ENCODE measurements at regions not wholly inside any gene's neighbourhood (a gene's known extent, or its start where the extent isn't known, plus 50 kb on each side); places are given as distances from the start of the nearest gene placed in this dataset.

- Histone ChIP-seq H3K9ac (ENCODE audit: low read depth, low read length) (no peak overlapping the region), H3K27me3 (ENCODE audit: insufficient read depth, low read length) (no peaks in the 10 kb centered on the region), H3K4me3 (ENCODE audit: low read length) (no peak overlapping the region), H3K9me3 (ENCODE audit: insufficient read depth, low read depth, low read length) (no peaks in the 10 kb centered on the region), H3K27ac (ENCODE audit: low read length) (no peak overlapping the region), H3K36me3 (ENCODE audit: insufficient read depth, low read depth, low read length) (no peaks in the 10 kb centered on the region), H3K4me1 (ENCODE audit: insufficient read depth, low read length) (no peaks in the 10 kb centered on the region)
Measured at GRCh38 chrX:46294234-46294633, 251.0 kb downstream of the ZNF674 start.

GRCh38 chrX:46279925-46280313, 265.3 kb downstream of the ZNF674 start:
- no peaks in the 10 kb centered on the region for H3K36me3 ChIP-seq (ENCODE audit: insufficient read depth, low read depth, low read length)
- H3K27ac ChIP-seq (ENCODE audit: low read length): no peak overlapping the region
- no peaks in the 10 kb centered on the region for H3K9me3 ChIP-seq (ENCODE audit: insufficient read depth, low read depth, low read length)
- H3K9ac ChIP-seq (ENCODE audit: low read depth, low read length): no peak overlapping the region
- H3K4me3 ChIP-seq (ENCODE audit: low read length): no peak overlapping the region
- peaks cover 7% of the 10 kb centered on the region; the same call in 1 of the 2 replicates for H3K4me1 ChIP-seq (ENCODE audit: insufficient read depth, low read length)
- H3K27me3 ChIP-seq (ENCODE audit: insufficient read depth, low read length): no peaks in the 10 kb centered on the region

- Histone ChIP-seq H3K27me3 (ENCODE audit: insufficient read depth, low read length) (no peaks in the 10 kb centered on the region), H3K4me3 (ENCODE audit: low read length) (peak overlapping the region; percentile 35), H3K36me3 (ENCODE audit: insufficient read depth, low read depth, low read length) (no peaks in the 10 kb centered on the region), H3K4me1 (ENCODE audit: insufficient read depth, low read length) (peaks cover 7% of the 10 kb centered on the region; the same call in 1 of the 2 replicates), H3K27ac (ENCODE audit: low read length) (peak overlapping the region; percentile 81), H3K9ac (ENCODE audit: low read depth, low read length) (peak overlapping the region; percentile 42; the same call in 1 of the 2 replicates), H3K9me3 (ENCODE audit: insufficient read depth, low read depth, low read length) (no peaks in the 10 kb centered on the region)
Measured at GRCh38 chrX:46279214-46279924, 265.9 kb downstream of the ZNF674 start.

GRCh38 chrX:46278572-46278971, 266.6 kb downstream of the ZNF674 start:
- 0 out of 2 replicates have a peak overlapping the region, but pooled peaks have one; percentile 35 for H3K4me3 ChIP-seq (ENCODE audit: low read length)
- H3K4me1 ChIP-seq (ENCODE audit: insufficient read depth, low read length): peaks cover 7% of the 10 kb centered on the region; the same call in 1 of the 2 replicates
- no peaks in the 10 kb centered on the region for H3K36me3 ChIP-seq (ENCODE audit: insufficient read depth, low read depth, low read length)
- H3K9ac ChIP-seq (ENCODE audit: low read depth, low read length): no peak overlapping the region; the same call in 1 of the 2 replicates
- H3K27me3 ChIP-seq (ENCODE audit: insufficient read depth, low read length): no peaks in the 10 kb centered on the region
- H3K27ac ChIP-seq (ENCODE audit: low read length): no peak overlapping the region
- H3K9me3 ChIP-seq (ENCODE audit: insufficient read depth, low read depth, low read length): no peaks in the 10 kb centered on the region; the same call in 1 of the 2 replicates

- no peaks in the 10 kb centered on the region for H3K36me3 ChIP-seq (ENCODE audit: insufficient read depth, low read depth, low read length)
- H3K9me3 ChIP-seq (ENCODE audit: insufficient read depth, low read depth, low read length): no peaks in the 10 kb centered on the region; the same call in 1 of the 2 replicates
- no peak overlapping the region for H3K9ac ChIP-seq (ENCODE audit: low read depth, low read length)
- H3K27ac ChIP-seq (ENCODE audit: low read length): no peak overlapping the region
- no peaks in the 10 kb centered on the region for H3K27me3 ChIP-seq (ENCODE audit: insufficient read depth, low read length)
- no peaks in the 10 kb centered on the region for H3K4me1 ChIP-seq (ENCODE audit: insufficient read depth, low read length)
- H3K4me3 ChIP-seq (ENCODE audit: low read length): no peak overlapping the region
Measured at GRCh38 chrX:46268412-46268811, 276.8 kb downstream of the ZNF674 start.

GRCh38 chrX:46263494-46263893, 281.7 kb downstream of the ZNF674 start:
- no peaks in the 10 kb centered on the region for H3K9me3 ChIP-seq (ENCODE audit: insufficient read depth, low read depth, low read length)
- no peak overlapping the region for H3K9ac ChIP-seq (ENCODE audit: low read depth, low read length)
- H3K27me3 ChIP-seq (ENCODE audit: insufficient read depth, low read length): no peaks in the 10 kb centered on the region
- no peaks in the 10 kb centered on the region for H3K36me3 ChIP-seq (ENCODE audit: insufficient read depth, low read depth, low read length)
- no peaks in the 10 kb centered on the region; the same call in 1 of the 2 replicates for H3K4me1 ChIP-seq (ENCODE audit: insufficient read depth, low read length)
- H3K4me3 ChIP-seq (ENCODE audit: low read length): no peak overlapping the region
- H3K27ac ChIP-seq (ENCODE audit: low read length): no peak overlapping the region

GRCh38 chrX:46262304-46262703, 282.9 kb downstream of the ZNF674 start:
- Histone ChIP-seq H3K27me3 (ENCODE audit: insufficient read depth, low read length) (no peaks in the 10 kb centered on the region), H3K4me1 (ENCODE audit: insufficient read depth, low read length) (no peaks in the 10 kb centered on the region; the same call in 1 of the 2 replicates), H3K9me3 (ENCODE audit: insufficient read depth, low read depth, low read length) (no peaks in the 10 kb centered on the region)

GRCh38 chrX:46260499-46260898, 284.7 kb downstream of the ZNF674 start:
- H3K4me3 ChIP-seq (ENCODE audit: low read length): no peak overlapping the region
- no peaks in the 10 kb centered on the region for H3K27me3 ChIP-seq (ENCODE audit: insufficient read depth, low read length)
- no peaks in the 10 kb centered on the region; the same call in 1 of the 2 replicates for H3K4me1 ChIP-seq (ENCODE audit: insufficient read depth, low read length)
- H3K27ac ChIP-seq (ENCODE audit: low read length): no peak overlapping the region
- H3K9me3 ChIP-seq (ENCODE audit: insufficient read depth, low read depth, low read length): no peaks in the 10 kb centered on the region
- no peak overlapping the region for H3K9ac ChIP-seq (ENCODE audit: low read depth, low read length)
- H3K36me3 ChIP-seq (ENCODE audit: insufficient read depth, low read depth, low read length): no peaks in the 10 kb centered on the region

More at GRCh38 chrX:46262304-46262703, 282.9 kb downstream of the ZNF674 start:
- Histone ChIP-seq H3K36me3 (ENCODE audit: insufficient read depth, low read depth, low read length) (no peaks in the 10 kb centered on the region), H3K9ac (ENCODE audit: low read depth, low read length) (no peak overlapping the region), H3K4me3 (ENCODE audit: low read length) (no peak overlapping the region), H3K27ac (ENCODE audit: low read length) (no peak overlapping the region)

- H3K4me3 ChIP-seq (ENCODE audit: low read length): no peak overlapping the region
- no peak overlapping the region for H3K27ac ChIP-seq (ENCODE audit: low read length)
- no peaks in the 10 kb centered on the region for H3K9me3 ChIP-seq (ENCODE audit: insufficient read depth, low read depth, low read length)
- no peak overlapping the region for H3K9ac ChIP-seq (ENCODE audit: low read depth, low read length)
- no peaks in the 10 kb centered on the region; the same call in 1 of the 2 replicates for H3K4me1 ChIP-seq (ENCODE audit: insufficient read depth, low read length)
- peaks cover 6% of the 10 kb centered on the region; the same call in 1 of the 2 replicates for H3K27me3 ChIP-seq (ENCODE audit: insufficient read depth, low read length)
- no peaks in the 10 kb centered on the region for H3K36me3 ChIP-seq (ENCODE audit: insufficient read depth, low read depth, low read length)
Measured at GRCh38 chrX:46258356-46258755, 286.9 kb downstream of the ZNF674 start.

- Histone ChIP-seq H3K4me3 (ENCODE audit: low read length) (no peak overlapping the region), H3K27ac (ENCODE audit: low read length) (no peak overlapping the region), H3K9ac (ENCODE audit: low read depth, low read length) (no peak overlapping the region), H3K9me3 (ENCODE audit: insufficient read depth, low read depth, low read length) (no peaks in the 10 kb centered on the region), H3K4me1 (ENCODE audit: insufficient read depth, low read length) (no peaks in the 10 kb centered on the region; the same call in 1 of the 2 replicates), H3K36me3 (ENCODE audit: insufficient read depth, low read depth, low read length) (no peaks in the 10 kb centered on the region), H3K27me3 (ENCODE audit: insufficient read depth, low read length) (peaks cover 6% of the 10 kb centered on the region; the same call in 1 of the 2 replicates)
Measured at GRCh38 chrX:46257451-46257879, 287.8 kb downstream of the ZNF674 start.

GRCh38 chrX:46256875-46257274, 288.3 kb downstream of the ZNF674 start:
- Histone ChIP-seq H3K36me3 (ENCODE audit: insufficient read depth, low read depth, low read length) (no peaks in the 10 kb centered on the region), H3K9me3 (ENCODE audit: insufficient read depth, low read depth, low read length) (no peaks in the 10 kb centered on the region), H3K9ac (ENCODE audit: low read depth, low read length) (no peak overlapping the region), H3K27me3 (ENCODE audit: insufficient read depth, low read length) (peaks cover 6% of the 10 kb centered on the region; the same call in 1 of the 2 replicates), H3K4me1 (ENCODE audit: insufficient read depth, low read length) (no peaks in the 10 kb centered on the region), H3K4me3 (ENCODE audit: low read length) (no peak overlapping the region), H3K27ac (ENCODE audit: low read length) (no peak overlapping the region)

- Histone ChIP-seq H3K27me3 (ENCODE audit: insufficient read depth, low read length) (peaks cover 6% of the 10 kb centered on the region; the same call in 1 of the 2 replicates), H3K9me3 (ENCODE audit: insufficient read depth, low read depth, low read length) (no peaks in the 10 kb centered on the region), H3K9ac (ENCODE audit: low read depth, low read length) (no peak overlapping the region), H3K4me3 (ENCODE audit: low read length) (no peak overlapping the region), H3K4me1 (ENCODE audit: insufficient read depth, low read length) (no peaks in the 10 kb centered on the region), H3K27ac (ENCODE audit: low read length) (no peak overlapping the region), H3K36me3 (ENCODE audit: insufficient read depth, low read depth, low read length) (no peaks in the 10 kb centered on the region)
Measured at GRCh38 chrX:46255046-46255445, 290.2 kb downstream of the ZNF674 start.
